HepG2 (cell line): ENCODE measurements at regions not wholly inside any gene's neighbourhood (a gene's known extent, or its start where the extent isn't known, plus 50 kb on each side); places are given as distances from the start of the nearest gene placed in this dataset.

ENCODE experiments used
- ATAC-seq: fragments of 200-7000 bp; cut with Tn5 transposase; 3 replicates; pipeline ENCODE4 v1.9.1; 2020; ENCODE audit warnings: mild to moderate bottlenecking, moderate library complexity
- BruUV-seq: library from RNA; stranded (reverse); fragments of 400-500 nt; replicated peaks from 2 replicates; lab custom pipeline; 2021; lab: Mats Ljungman, UMichigan
- CTCF ChIA-PET: fragments of 300-600 bp; formaldehyde crosslinking; extraction: SDS; loops from one replicate; lab custom pipeline; 2021; ENCODE audit warnings: low total read pairs, inconsistent platforms, low intra/inter-chr PET ratio; lab: Yijun Ruan, JAX
- POLR2A ChIA-PET: fragments of 350-600 bp; sonication (Branson Sonifier 250); formaldehyde crosslinking; loops from one replicate; lab custom pipeline; 2020; ENCODE audit warnings: antibody characterized with exemption, inconsistent platforms; lab: Yijun Ruan, JAX
- DNase-seq: peaks from one replicate; pipeline ENCODE4 v3.0.0-alpha.2; 2015; ENCODE audit warnings: low spot score
- FAIRE-seq: peaks from 3 replicates; lab custom pipeline; 2011; peaks lifted over from hg19 to GRCh38; lab: Jason Lieb, UNC
- H2AFZ ChIP-seq: one replicate; pipeline ENCODE4 v1.6.1; 2011; ENCODE audit warnings: low read length, inconsistent platforms
- H3K27ac ChIP-seq: fragments of 300-600 bp; 3 replicates; pipeline ENCODE4 v1.8.0; 2011; ENCODE audit warnings: mixed run types, mild to moderate bottlenecking, mixed read lengths, low read length, inconsistent platforms; ENCODE audit not compliant: insufficient read depth; ENCODE audit errors: extremely low read length
- H3K27me3 ChIP-seq, 2 experiments: fragments of 200-600 bp in 1 of 2; 2 replicates in 1 of 2; 3 replicates in 1 of 2; pipeline versions ENCODE4 v1.6.0 to v1.8.0; 2011; ENCODE audit warnings: low read length in 2 of 2, mild to moderate bottlenecking in 2 of 2, moderate library complexity in 2 of 2, inconsistent platforms in 1 of 2; ENCODE audit not compliant: insufficient read depth in 2 of 2, control insufficient read depth in 1 of 2
- H3K36me3 ChIP-seq, 2 experiments: fragments of 200-600 bp in 1 of 2; replicated peaks in 1 of 2; 2 replicates in 1 of 2; 3 replicates in 1 of 2; pipeline versions ENCODE4 v1.5.1 to v1.8.0; 2011; ENCODE audit warnings: low read length in 2 of 2, inconsistent platforms in 1 of 2; ENCODE audit not compliant: insufficient read depth in 2 of 2, control insufficient read depth in 1 of 2
- H3K4me1 ChIP-seq: 2 replicates; pipeline ENCODE4 v1.5.1; 2012; ENCODE audit warnings: low read length, inconsistent platforms; ENCODE audit not compliant: insufficient read depth
- H3K4me2 ChIP-seq: 2 replicates; pipeline ENCODE4 v1.6.0; 2011; ENCODE audit warnings: low read depth, low read length, inconsistent platforms
- H3K4me3 ChIP-seq, 3 experiments: fragments of 200-600 bp in 1 of 3; sonication (generic), shearing (Covaris generic) in 1 of 3; replicated peaks in 1 of 3; 2 replicates each; pipeline ENCODE4 v1.5.1; 2011 to 2016; ENCODE audit warnings: low read length in 3 of 3, inconsistent platforms in 2 of 3, low read depth in 2 of 3, mild to moderate bottlenecking in 2 of 3, control low read depth in 1 of 3, mixed read lengths in 1 of 3; ENCODE audit not compliant: insufficient read depth in 1 of 3
- H3K79me2 ChIP-seq: one replicate; pipeline ENCODE4 v1.6.1; 2011; ENCODE audit warnings: low read length, inconsistent platforms; ENCODE audit not compliant: insufficient read depth
- H3K9ac ChIP-seq: 2 replicates; pipeline ENCODE4 v1.6.0; 2011; ENCODE audit warnings: mild to moderate bottlenecking, low read depth, low read length, inconsistent platforms; ENCODE audit not compliant: insufficient read depth
- H3K9me3 ChIP-seq: 2 replicates; pipeline ENCODE4 v1.5.1; 2012; ENCODE audit warnings: mild to moderate bottlenecking, low read length
- H4K20me1 ChIP-seq: 2 replicates; pipeline ENCODE4 v1.6.0; 2011; ENCODE audit warnings: inconsistent platforms, mild to moderate bottlenecking, low read length, moderate library complexity; ENCODE audit not compliant: insufficient read depth
- CAMTA2 ChIP-seq: sonication (generic); formaldehyde crosslinking; IDR thresholded peaks from 2 replicates; pipeline ENCODE4 v1.4.0; 2020; ENCODE audit warnings: mild to moderate bottlenecking, missing genetic modification reagents, borderline replicate concordance
- GATA4 ChIP-seq: sonication (generic); IDR thresholded peaks from 2 replicates; pipeline ENCODE4 v1.6.1; 2016; ENCODE audit warnings: antibody characterized with exemption, low read depth, borderline replicate concordance
- HHEX ChIP-seq: IDR thresholded peaks from 2 replicates; pipeline ENCODE4 v1.6.1; 2016; ENCODE audit warnings: control low read depth
- HNF4A ChIP-seq: sonication (generic); formaldehyde crosslinking; IDR thresholded peaks from 2 replicates; pipeline ENCODE4 v1.4.0; 2020; ENCODE audit warnings: missing genetic modification reagents
- JUN ChIP-seq: sonication (generic); formaldehyde crosslinking; IDR thresholded peaks from 2 replicates; pipeline ENCODE4 v1.4.0; 2020; ENCODE audit warnings: mild to moderate bottlenecking, missing genetic modification reagents
- KLF15 ChIP-seq: sonication (generic); formaldehyde crosslinking; IDR thresholded peaks from 2 replicates; pipeline ENCODE4 v1.8.1; 2023; ENCODE audit warnings: borderline replicate concordance, mild to moderate bottlenecking, inconsistent platforms, missing genetic modification reagents, mixed read lengths
- KLF9 ChIP-seq: IDR thresholded peaks from 2 replicates; pipeline ENCODE4 v1.6.1; 2016; ENCODE audit warnings: low read depth
- NFE2 ChIP-seq: sonication (generic); formaldehyde crosslinking; IDR thresholded peaks from 2 replicates; pipeline ENCODE4 v1.4.0; 2020; ENCODE audit warnings: missing genetic modification reagents
- NR2F6 ChIP-seq, 2 experiments: IDR thresholded peaks; 2 replicates each; pipeline ENCODE4 v1.6.1; 2016; ENCODE audit warnings: antibody characterized with exemption in 1 of 2, mild to moderate bottlenecking in 1 of 2
- RFX5 ChIP-seq: IDR thresholded peaks from 2 replicates; pipeline ENCODE4 v1.6.1; 2011; ENCODE audit warnings: low read depth, low read length, improper control_type of control experiment
- SNAI1 ChIP-seq: sonication (generic); formaldehyde crosslinking; IDR thresholded peaks from 2 replicates; pipeline ENCODE4 v1.5.0; 2020; ENCODE audit warnings: mild to moderate bottlenecking, missing genetic modification reagents, borderline replicate concordance
- SNAPC5 ChIP-seq: sonication (generic); formaldehyde crosslinking; IDR thresholded peaks from 2 replicates; pipeline ENCODE4 v1.8.1; 2023; ENCODE audit warnings: mild to moderate bottlenecking, missing genetic modification reagents, borderline replicate concordance
- SOX13 ChIP-seq, 3 experiments: fragments of 450-650 bp in 1 of 3; sonication (generic) in 1 of 3; formaldehyde crosslinking in 1 of 3; IDR thresholded peaks in 2 of 3; conservative IDR thresholded peaks in 1 of 3; 2 replicates each; pipeline versions ENCODE4 v1.5.0 to v1.6.1; 2016 to 2020; ENCODE audit warnings: antibody characterized with exemption in 1 of 3, mild to moderate bottlenecking in 1 of 3, missing compliant biosample characterization in 1 of 3, missing genetic modification reagents in 1 of 3, moderate library complexity in 1 of 3
- THYN1 ChIP-seq: sonication (generic); formaldehyde crosslinking; IDR thresholded peaks from 2 replicates; pipeline ENCODE4 v1.8.1; 2023; ENCODE audit warnings: low read depth, mild to moderate bottlenecking, moderate library complexity, missing genetic modification reagents, borderline replicate concordance
- ZBTB21 ChIP-seq: sonication (generic); formaldehyde crosslinking; IDR thresholded peaks from 2 replicates; pipeline ENCODE4 v1.4.0; 2020; ENCODE audit warnings: missing genetic modification reagents
- ZBTB25 ChIP-seq: IDR thresholded peaks from 2 replicates; pipeline ENCODE4 v1.6.1; 2018; ENCODE audit warnings: missing genetic modification reagents
- ZBTB26 ChIP-seq: IDR thresholded peaks from 2 replicates; pipeline ENCODE4 v1.6.1; 2016; ENCODE audit warnings: missing compliant biosample characterization, missing genetic modification reagents, borderline replicate concordance
- ZBTB3 ChIP-seq: sonication (generic); formaldehyde crosslinking; IDR thresholded peaks from 2 replicates; pipeline ENCODE4 v1.4.0; 2020; ENCODE audit warnings: low read depth, mild to moderate bottlenecking, moderate library complexity, missing genetic modification reagents, borderline replicate concordance
- ZNF24 ChIP-seq: fragments of 450-650 bp; IDR thresholded peaks from 2 replicates; pipeline ENCODE4 v1.6.1; 2017; ENCODE audit warnings: antibody characterized with exemption, mild to moderate bottlenecking
- ZNF260 ChIP-seq: sonication (generic); formaldehyde crosslinking; IDR thresholded peaks from 2 replicates; pipeline ENCODE4 v1.4.0; 2020; ENCODE audit warnings: missing genetic modification reagents, low read depth, mild to moderate bottlenecking, borderline replicate concordance
- ZNF264 ChIP-seq: sonication (generic); formaldehyde crosslinking; IDR thresholded peaks from 2 replicates; pipeline ENCODE4 v1.4.0; 2020; ENCODE audit warnings: missing genetic modification reagents
- ZNF383 ChIP-seq: sonication (generic); formaldehyde crosslinking; IDR thresholded peaks from 2 replicates; pipeline ENCODE4 v1.4.0; 2020; ENCODE audit warnings: missing genetic modification reagents, mild to moderate bottlenecking, borderline replicate concordance
- ZNF772 ChIP-seq: sonication (generic); formaldehyde crosslinking; IDR thresholded peaks from 2 replicates; pipeline ENCODE4 v1.5.0; 2020; ENCODE audit warnings: mild to moderate bottlenecking, missing genetic modification reagents
- WGBS: methylation state at CpG from one replicate; pipeline ENCODE4 v1.1.6; 2017; ENCODE audit warnings: low lambda C conversion rate; 5-methylcytosine and 5-hydroxymethylcytosine counted together
- in situ Hi-C: cut with HindIII; loops from 2 replicates; pipeline ENCODE4 v1.10.0; 2017; ENCODE audit warnings: low pct_unique_long_range_greater_than_20kb; ENCODE audit not compliant: extremely low pct_ligation_motif_present
- intact Hi-C: fragments of 100-400 bp; cut with micrococcal nuclease; formaldehyde crosslinking; loops from one replicate; pipeline ENCODE4 v1.10.0; 2022; ENCODE audit not compliant: unreplicated experiment

DNA sequence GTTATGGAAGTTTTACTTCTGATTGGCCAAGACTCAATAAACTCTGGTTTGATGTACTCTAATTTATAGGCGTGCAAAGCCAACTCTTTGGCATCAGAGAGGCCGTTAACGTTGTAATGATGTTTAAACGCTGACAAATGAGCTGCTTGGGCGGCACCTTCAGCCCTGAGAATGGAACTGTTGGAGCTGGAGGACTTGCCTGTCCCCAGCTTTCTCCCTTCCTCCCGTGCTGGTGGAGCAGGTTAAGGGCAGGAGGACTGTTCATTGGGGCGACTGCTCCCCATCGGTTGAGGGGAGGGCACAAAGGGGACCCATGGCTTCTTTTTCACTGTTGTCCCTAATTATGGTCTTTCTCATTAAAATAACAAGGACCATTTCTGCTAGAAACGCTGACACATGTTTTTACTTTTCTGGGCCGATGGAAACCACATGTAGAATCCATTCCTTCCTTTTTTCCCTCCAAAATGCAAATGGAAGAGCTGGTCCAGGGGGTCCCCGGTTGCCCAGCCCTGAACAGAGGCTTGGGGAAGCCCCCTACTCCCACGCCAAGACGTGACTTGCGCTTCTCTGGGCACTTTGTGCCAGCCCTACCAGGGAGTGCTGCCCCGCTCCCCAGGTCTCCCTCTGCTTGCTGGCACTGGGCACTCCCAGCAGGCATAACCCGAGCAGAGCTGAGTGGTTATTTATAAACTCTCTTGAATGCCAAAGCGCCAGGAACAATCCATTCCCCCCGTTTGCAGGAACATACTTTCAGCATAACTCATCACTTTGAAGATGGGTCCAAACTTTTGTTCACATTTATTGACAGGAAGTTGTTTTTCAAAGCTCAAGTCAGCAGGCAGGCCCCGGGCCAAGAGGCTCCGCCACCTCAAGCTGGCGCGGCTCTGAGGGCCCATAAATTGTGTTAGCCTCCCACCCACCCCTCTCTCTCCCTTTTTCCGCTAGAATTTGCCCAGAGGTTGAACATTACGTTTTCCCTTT, 170.1 kb downstream of the ASB1 start:
- no peaks in the 10 kb centered on the region for H3K9me3 ChIP-seq
- H4K20me1 ChIP-seq = no peaks in the 10 kb centered on the region
- ChIA-PET CTCF (no interaction called here), POLR2A (no interaction called here)
- in situ Hi-C loops (no loop called here), intact Hi-C loops (no loop called here)
- H3K4me1 ChIP-seq = peaks cover 16% of the 10 kb centered on the region
- no peak for FAIRE-seq
- H2AFZ ChIP-seq = no peak overlapping the region
- H3K36me3 ChIP-seq = no peaks in the 10 kb centered on the region
- DNase-seq = peak; percentile 70
- WGBS = 25% methylated on average over 24 of the region's 24 CpGs
- peaks cover 6 to 72% of the 10 kb centered on the region in 2 experiments; a peak in 4 of 5 replicates for H3K27me3 ChIP-seq
- peak; percentile 48; the same call in 2 of the 3 replicates for ATAC-seq
- no TSS peak for BruUV-seq
- 0 out of 2 replicates have a peak overlapping the region, but pooled peaks have one; percentile 8 for H3K4me2 ChIP-seq
- H3K27ac ChIP-seq = no peak overlapping the region
- no peak overlapping the region for H3K4me3 ChIP-seq
- no peak overlapping the region for H3K9ac ChIP-seq
- no peaks in the 10 kb centered on the region for H3K79me2 ChIP-seq
- no peak for TF ChIP-seq GATA4
- no peak for TF ChIP-seq THYN1 (CRISPR knock-in tag)
- no peak for TF ChIP-seq SNAI1 (CRISPR knock-in tag)
- no peak for TF ChIP-seq NR2F6 (IDR thresholded peaks at IDR 0.05)
- TF ChIP-seq NR2F6 (CRISPR knock-in tag; IDR thresholded peaks at IDR 0.05) = no peak
- TF ChIP-seq SNAPC5 = no peak
- TF ChIP-seq NFE2 = no peak
- TF ChIP-seq ZNF264 (CRISPR knock-in tag) = no peak
- TF ChIP-seq RFX5 = no peak
- TF ChIP-seq ZNF383 (CRISPR knock-in tag) = no peak
- TF ChIP-seq KLF9 (CRISPR knock-in tag) = no peak
- TF ChIP-seq JUN = no peak
- TF ChIP-seq ZBTB21 (CRISPR knock-in tag) = no peak
- TF ChIP-seq SOX13 (IDR thresholded peaks at IDR 0.05) = no peak
- peak in 1 of 2 experiments; percentile 61; a peak in 1 of 4 replicates for TF ChIP-seq SOX13 (CRISPR knock-in tag; conservative IDR thresholded peaks at IDR 0.05 in 1 of 2, IDR thresholded peaks at IDR 0.05 in 1 of 2)
- TF ChIP-seq HHEX (CRISPR knock-in tag) = no peak
- TF ChIP-seq ZNF24 = no peak
- no peak for TF ChIP-seq ZBTB26 (CRISPR knock-in tag)
- TF ChIP-seq CAMTA2 = no peak
- no peak for TF ChIP-seq HNF4A (CRISPR knock-in tag)
- TF ChIP-seq ZNF772 (CRISPR knock-in tag) = no peak
- no peak for TF ChIP-seq KLF15 (CRISPR knock-in tag)
- TF ChIP-seq ZBTB25 (CRISPR knock-in tag) = no peak
- TF ChIP-seq ZNF260 = no peak
- TF ChIP-seq ZBTB3 (CRISPR knock-in tag) = no peak
